HL-60 (cell line): ENCODE measurements at regions not wholly inside any gene's neighbourhood (a gene's known extent, or its start where the extent isn't known, plus 50 kb on each side); places are given as distances from the start of the nearest gene placed in this dataset.

ENCODE experiments used
- CTCF ChIP-seq: IDR thresholded peaks from one replicate; pipeline ENCODE4 v1.5.1; 2011; ENCODE audit warnings: low read length, control low read depth, inconsistent platforms; ENCODE audit not compliant: insufficient read depth
- GABPA ChIP-seq: IDR thresholded peaks from 2 replicates; pipeline ENCODE4 v1.6.1; 2012; ENCODE audit warnings: low read depth
- POLR2AphosphoS5 ChIP-seq: IDR thresholded peaks from 2 replicates; pipeline ENCODE4 v1.6.1; 2012; ENCODE audit warnings: low read depth
- REST ChIP-seq: IDR thresholded peaks from 2 replicates; pipeline ENCODE4 v1.6.1; 2012; ENCODE audit warnings: low read depth; ENCODE audit not compliant: insufficient replicate concordance

- TF ChIP-seq REST (no peak), CTCF (no peak), GABPA (no peak), POLR2AphosphoS5 (no peak)
Observed at GRCh38 chr3:146777941-146778340, 172.8 kb upstream of the PLSCR5 start.
